Osteocyte (in vitro differentiated cells): ENCODE measurements at regions not wholly inside any gene's neighbourhood (a gene's known extent, or its start where the extent isn't known, plus 50 kb on each side); places are given as distances from the start of the nearest gene placed in this dataset.

Experiments used
- DNase-seq: peaks from one replicate; pipeline ENCODE4 v3.0.0; 2021; ENCODE audit warnings: mixed read lengths; ENCODE audit not compliant: unreplicated experiment; ENCODE audit errors: extremely low spot score
- H3K27ac Mint-ChIP-seq: one replicate; pipeline ENCODE4 v1.8.0; 2021; ENCODE audit warnings: mild to moderate bottlenecking, mixed read lengths; ENCODE audit not compliant: unreplicated experiment
- H3K27me3 Mint-ChIP-seq: one replicate; pipeline ENCODE4 v1.8.0; 2021; ENCODE audit warnings: mixed read lengths; ENCODE audit not compliant: unreplicated experiment
- H3K36me3 Mint-ChIP-seq: one replicate; pipeline ENCODE4 v1.8.0; 2021; ENCODE audit warnings: mixed read lengths; ENCODE audit not compliant: unreplicated experiment
- H3K4me1 Mint-ChIP-seq: one replicate; pipeline ENCODE4 v1.8.0; 2021; ENCODE audit warnings: mixed read lengths; ENCODE audit not compliant: unreplicated experiment
- H3K4me3 Mint-ChIP-seq: one replicate; pipeline ENCODE4 v1.8.0; 2021; ENCODE audit warnings: mild to moderate bottlenecking, moderate library complexity, mixed read lengths; ENCODE audit not compliant: unreplicated experiment
- H3K9me3 Mint-ChIP-seq: one replicate; pipeline ENCODE4 v1.8.0; 2021; ENCODE audit warnings: mixed read lengths; ENCODE audit not compliant: unreplicated experiment
- TF ChIP-seq, protein P1 (sequence below): fragments of 200-600 bp; sonication (generic); IDR thresholded peaks from 2 replicates; pipeline ENCODE4 v1.5.0; 2021; ENCODE audit warnings: antibody characterized with exemption, mild to moderate bottlenecking, moderate library complexity

DNA sequence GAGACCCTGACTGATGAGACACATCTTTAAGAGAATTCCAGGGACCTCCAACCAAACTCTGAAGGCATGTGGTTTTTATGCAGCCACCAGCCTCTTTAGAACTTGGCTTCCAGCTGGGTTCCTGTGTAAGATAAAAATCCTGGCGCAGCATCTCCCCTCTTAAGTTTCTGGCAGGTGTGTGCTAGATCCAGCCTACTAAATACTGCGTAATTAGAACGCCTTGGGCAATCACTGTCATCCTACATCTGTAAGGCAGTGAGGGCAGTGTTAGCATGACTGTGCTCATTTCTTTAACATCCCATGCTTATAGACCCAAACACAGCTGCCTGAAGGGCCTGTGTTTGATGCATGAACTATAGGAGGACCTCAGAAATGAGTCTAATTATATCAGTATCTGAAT, 173.5 kb upstream of the OBI1 start:
- no peaks in the 10 kb centered on the region for H3K4me1 Mint-ChIP-seq
- no peak for DNase-seq
- H3K27me3 Mint-ChIP-seq: no peaks in the 10 kb centered on the region
- H3K36me3 Mint-ChIP-seq: no peaks in the 10 kb centered on the region
- TF ChIP-seq, protein P1, sequence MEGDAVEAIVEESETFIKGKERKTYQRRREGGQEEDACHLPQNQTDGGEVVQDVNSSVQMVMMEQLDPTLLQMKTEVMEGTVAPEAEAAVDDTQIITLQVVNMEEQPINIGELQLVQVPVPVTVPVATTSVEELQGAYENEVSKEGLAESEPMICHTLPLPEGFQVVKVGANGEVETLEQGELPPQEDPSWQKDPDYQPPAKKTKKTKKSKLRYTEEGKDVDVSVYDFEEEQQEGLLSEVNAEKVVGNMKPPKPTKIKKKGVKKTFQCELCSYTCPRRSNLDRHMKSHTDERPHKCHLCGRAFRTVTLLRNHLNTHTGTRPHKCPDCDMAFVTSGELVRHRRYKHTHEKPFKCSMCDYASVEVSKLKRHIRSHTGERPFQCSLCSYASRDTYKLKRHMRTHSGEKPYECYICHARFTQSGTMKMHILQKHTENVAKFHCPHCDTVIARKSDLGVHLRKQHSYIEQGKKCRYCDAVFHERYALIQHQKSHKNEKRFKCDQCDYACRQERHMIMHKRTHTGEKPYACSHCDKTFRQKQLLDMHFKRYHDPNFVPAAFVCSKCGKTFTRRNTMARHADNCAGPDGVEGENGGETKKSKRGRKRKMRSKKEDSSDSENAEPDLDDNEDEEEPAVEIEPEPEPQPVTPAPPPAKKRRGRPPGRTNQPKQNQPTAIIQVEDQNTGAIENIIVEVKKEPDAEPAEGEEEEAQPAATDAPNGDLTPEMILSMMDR: no peak
- H3K27ac Mint-ChIP-seq: no peak overlapping the region
- no peaks in the 10 kb centered on the region for H3K9me3 Mint-ChIP-seq
- H3K4me3 Mint-ChIP-seq: no peak overlapping the region

DNA sequence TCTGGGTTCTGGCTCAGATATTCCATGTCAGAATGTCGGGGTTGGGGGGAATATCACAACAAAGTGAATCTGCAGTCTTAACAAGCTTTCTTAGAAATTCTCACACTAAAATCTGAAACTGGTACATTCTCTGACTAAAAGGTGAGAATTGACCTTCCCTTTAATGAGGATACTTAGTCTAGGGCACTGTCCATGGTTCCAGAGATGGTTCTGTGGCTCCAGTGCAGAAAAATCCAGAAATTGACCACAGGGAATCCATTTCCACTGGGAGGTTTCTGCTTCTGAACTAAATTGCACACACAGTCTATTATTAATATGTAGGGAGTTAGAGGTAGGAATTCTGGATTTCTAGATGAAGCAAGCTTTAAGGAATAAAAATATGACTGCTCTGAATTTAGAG, 171.6 kb upstream of the OBI1 start:
- no peaks in the 10 kb centered on the region for H3K9me3 Mint-ChIP-seq
- no peak for DNase-seq
- no peak overlapping the region for H3K4me3 Mint-ChIP-seq
- no peaks in the 10 kb centered on the region for H3K27me3 Mint-ChIP-seq
- H3K36me3 Mint-ChIP-seq: no peaks in the 10 kb centered on the region
- no peak overlapping the region for H3K27ac Mint-ChIP-seq
- TF ChIP-seq, protein P1: no peak
- H3K4me1 Mint-ChIP-seq: no peaks in the 10 kb centered on the region

DNA sequence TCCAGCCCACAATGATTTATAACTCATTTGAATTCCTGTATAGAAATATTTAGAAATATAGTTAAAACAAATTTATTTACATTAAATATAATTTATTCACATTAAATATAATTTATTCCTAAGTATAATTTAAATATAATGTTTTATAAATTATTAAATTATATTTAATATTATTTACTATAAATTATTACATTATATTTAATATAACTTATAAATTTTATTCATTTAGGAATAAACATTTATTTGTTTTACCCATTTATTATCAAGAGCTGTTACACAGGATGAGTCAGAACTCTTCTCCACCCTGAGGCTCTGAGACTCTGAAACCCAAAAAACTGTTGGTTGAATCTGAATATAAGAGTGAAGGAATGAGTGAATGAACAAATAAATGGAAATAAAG, 170.9 kb upstream of the OBI1 start:
- H3K27ac Mint-ChIP-seq: no peak overlapping the region
- no peaks in the 10 kb centered on the region for H3K4me1 Mint-ChIP-seq
- H3K4me3 Mint-ChIP-seq: no peak overlapping the region
- TF ChIP-seq, protein P1: no peak
- H3K27me3 Mint-ChIP-seq: no peaks in the 10 kb centered on the region
- no peaks in the 10 kb centered on the region for H3K9me3 Mint-ChIP-seq
- no peak for DNase-seq
- H3K36me3 Mint-ChIP-seq: no peaks in the 10 kb centered on the region

DNA sequence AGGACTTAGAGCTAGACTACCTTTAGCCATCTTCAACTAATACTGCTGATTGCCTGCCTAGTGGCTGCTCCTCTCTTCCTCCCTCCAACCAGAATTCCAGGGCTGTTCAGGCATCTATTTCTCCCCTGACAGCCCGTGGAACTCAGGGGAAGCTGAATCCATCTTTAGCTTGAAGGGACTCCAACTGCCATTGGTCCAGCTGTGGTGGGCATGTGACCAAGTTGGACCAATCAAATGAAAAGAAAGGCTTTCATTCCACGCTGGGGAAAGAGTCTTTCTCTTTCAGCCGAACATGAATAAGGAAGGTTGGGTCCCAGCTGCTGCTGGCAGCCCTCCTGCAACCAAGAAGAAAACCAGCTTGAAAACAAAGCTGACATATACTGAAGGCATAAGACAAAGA, 168.5 kb upstream of the OBI1 start:
- H3K4me3 Mint-ChIP-seq: no peak overlapping the region
- H3K36me3 Mint-ChIP-seq: no peaks in the 10 kb centered on the region
- H3K9me3 Mint-ChIP-seq: no peaks in the 10 kb centered on the region
- H3K27ac Mint-ChIP-seq: no peak overlapping the region
- DNase-seq: no peak
- TF ChIP-seq, protein P1: no peak
- H3K27me3 Mint-ChIP-seq: no peaks in the 10 kb centered on the region
- no peaks in the 10 kb centered on the region for H3K4me1 Mint-ChIP-seq

DNA sequence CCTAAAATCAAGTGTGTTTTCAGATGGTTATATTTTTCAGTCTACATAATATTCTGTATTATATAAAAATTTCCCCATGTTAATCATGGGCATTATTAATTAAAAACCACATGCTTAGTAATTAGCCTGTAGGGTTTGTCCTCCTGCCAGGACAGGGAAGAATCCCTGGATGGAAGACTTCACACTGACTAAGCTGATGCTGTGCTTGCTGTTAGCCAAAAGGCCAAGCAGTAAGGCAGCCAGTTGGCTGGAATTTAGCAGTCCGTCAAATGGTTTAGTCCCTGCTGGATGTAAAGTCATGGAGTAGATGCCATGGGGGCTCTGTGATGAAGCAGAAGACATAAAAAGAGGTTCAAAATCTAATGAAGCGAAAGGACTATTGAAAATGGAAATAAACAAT, 168.0 kb upstream of the OBI1 start:
- no peaks in the 10 kb centered on the region for H3K4me1 Mint-ChIP-seq
- H3K36me3 Mint-ChIP-seq: no peaks in the 10 kb centered on the region
- no peaks in the 10 kb centered on the region for H3K27me3 Mint-ChIP-seq
- no peak overlapping the region for H3K27ac Mint-ChIP-seq
- TF ChIP-seq, protein P1: no peak
- H3K9me3 Mint-ChIP-seq: no peaks in the 10 kb centered on the region
- no peak overlapping the region for H3K4me3 Mint-ChIP-seq
- no peak for DNase-seq
